ENCODE measurements at regions not wholly inside any gene's neighbourhood (a gene's known extent, or its start where the extent isn't known, plus 50 kb on each side); places are given as distances from the start of the nearest gene placed in this dataset.

DNA sequence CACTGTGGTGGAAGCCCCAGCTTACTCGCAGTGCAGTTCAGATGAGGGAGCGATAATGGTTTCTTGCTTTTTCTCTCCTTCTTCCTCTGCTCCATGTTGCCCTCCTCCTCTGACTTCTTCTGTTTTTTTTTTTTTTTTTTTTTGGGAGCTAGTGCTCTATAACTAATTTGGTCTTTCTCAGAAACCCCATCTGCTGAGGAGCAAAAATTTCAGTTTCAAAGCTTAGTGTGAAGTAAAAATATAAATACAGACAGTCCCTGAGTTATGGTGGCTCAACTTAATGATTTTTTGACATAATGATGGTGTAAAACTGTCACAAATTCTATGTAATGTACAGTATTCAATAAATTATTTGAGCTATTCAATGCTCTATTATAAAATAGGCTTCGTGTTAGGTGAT is 120.7 kb downstream of the TBX19 start:
- Histone ChIP-seq H3K9me2 (replicated peaks; ENCODE audit: insufficient read depth, low read length) (no peaks in the 10 kb centered on the region), H3K4me3 (ENCODE audit: low read length) (no peak overlapping the region), H3K27me3 (replicated peaks; ENCODE audit: insufficient read depth, low read length) (no peaks in the 10 kb centered on the region), H3K4me2 (ENCODE audit: low read depth, low read length) (peak overlapping the region; percentile 21), H2AFZ (ENCODE audit: low read length) (no peak overlapping the region), H3K79me2 (ENCODE audit: low read length) (no peaks in the 10 kb centered on the region), H4K20me1 (ENCODE audit: insufficient read depth, low read length) (no peaks in the 10 kb centered on the region), H3K9me3 (replicated peaks; ENCODE audit: insufficient read depth, low read length) (no peaks in the 10 kb centered on the region), H3K36me3 (replicated peaks; ENCODE audit: insufficient read depth, low read length) (no peaks in the 10 kb centered on the region), H3F3A (ENCODE audit: insufficient read depth, low read length) (no peaks in the 10 kb centered on the region), H3K9ac (ENCODE audit: low read length) (no peak overlapping the region), H3K4me1 (ENCODE audit: low read length) (peaks cover 24% of the 10 kb centered on the region), H3K27ac (ENCODE audit: low read length) (no peak overlapping the region)
- DNase-seq = no peak
- TF ChIP-seq, protein P1, sequence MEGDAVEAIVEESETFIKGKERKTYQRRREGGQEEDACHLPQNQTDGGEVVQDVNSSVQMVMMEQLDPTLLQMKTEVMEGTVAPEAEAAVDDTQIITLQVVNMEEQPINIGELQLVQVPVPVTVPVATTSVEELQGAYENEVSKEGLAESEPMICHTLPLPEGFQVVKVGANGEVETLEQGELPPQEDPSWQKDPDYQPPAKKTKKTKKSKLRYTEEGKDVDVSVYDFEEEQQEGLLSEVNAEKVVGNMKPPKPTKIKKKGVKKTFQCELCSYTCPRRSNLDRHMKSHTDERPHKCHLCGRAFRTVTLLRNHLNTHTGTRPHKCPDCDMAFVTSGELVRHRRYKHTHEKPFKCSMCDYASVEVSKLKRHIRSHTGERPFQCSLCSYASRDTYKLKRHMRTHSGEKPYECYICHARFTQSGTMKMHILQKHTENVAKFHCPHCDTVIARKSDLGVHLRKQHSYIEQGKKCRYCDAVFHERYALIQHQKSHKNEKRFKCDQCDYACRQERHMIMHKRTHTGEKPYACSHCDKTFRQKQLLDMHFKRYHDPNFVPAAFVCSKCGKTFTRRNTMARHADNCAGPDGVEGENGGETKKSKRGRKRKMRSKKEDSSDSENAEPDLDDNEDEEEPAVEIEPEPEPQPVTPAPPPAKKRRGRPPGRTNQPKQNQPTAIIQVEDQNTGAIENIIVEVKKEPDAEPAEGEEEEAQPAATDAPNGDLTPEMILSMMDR (IDR thresholded peaks at IDR 0.05; ENCODE audit: low read length) = no peak
- no peak for TF ChIP-seq EZH2 (optimal IDR thresholded peaks at IDR 0.05; ENCODE audit: low read depth, low read length)
- TF ChIP-seq EZH2phosphoT487 (IDR thresholded peaks at IDR 0.05; ENCODE audit: low read length) = no peak

DNA sequence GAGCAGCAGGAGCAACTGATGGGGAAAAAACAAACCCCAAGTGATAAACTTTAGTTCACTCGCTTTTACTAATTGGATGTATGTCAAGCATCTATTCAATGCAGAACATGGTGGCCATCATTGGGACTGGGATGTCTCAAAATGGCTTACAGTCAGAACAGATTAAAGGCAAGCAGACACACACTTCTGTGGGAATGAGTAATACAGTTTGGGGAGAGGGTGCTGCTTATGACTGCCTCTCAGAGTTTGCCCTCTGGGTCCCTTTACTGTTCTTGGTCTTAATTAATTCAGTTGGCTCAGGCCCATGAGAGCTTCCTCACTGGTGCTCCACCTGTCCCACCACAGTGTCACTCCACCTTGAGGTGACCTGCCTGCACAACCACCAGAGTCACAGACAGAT is 119.5 kb downstream of the TBX19 start:
- no peaks in the 10 kb centered on the region for H3K27me3 ChIP-seq (replicated peaks; ENCODE audit: insufficient read depth, low read length)
- no peaks in the 10 kb centered on the region for H3F3A ChIP-seq (ENCODE audit: insufficient read depth, low read length)
- H2AFZ ChIP-seq (ENCODE audit: low read length) = no peak overlapping the region
- H3K36me3 ChIP-seq (replicated peaks; ENCODE audit: insufficient read depth, low read length) = no peaks in the 10 kb centered on the region
- H3K9me3 ChIP-seq (replicated peaks; ENCODE audit: insufficient read depth, low read length) = no peaks in the 10 kb centered on the region
- no peaks in the 10 kb centered on the region for H3K9me2 ChIP-seq (replicated peaks; ENCODE audit: insufficient read depth, low read length)
- H3K4me1 ChIP-seq (ENCODE audit: low read length) = peaks cover 19% of the 10 kb centered on the region
- DNase-seq = no peak
- H3K4me2 ChIP-seq (ENCODE audit: low read depth, low read length) = no peak overlapping the region
- no peak overlapping the region for H3K9ac ChIP-seq (ENCODE audit: low read length)
- no peak for TF ChIP-seq EZH2phosphoT487 (IDR thresholded peaks at IDR 0.05; ENCODE audit: low read length)
- TF ChIP-seq, protein P1 (IDR thresholded peaks at IDR 0.05; ENCODE audit: low read length) = no peak
- no peak for TF ChIP-seq EZH2 (optimal IDR thresholded peaks at IDR 0.05; ENCODE audit: low read depth, low read length)
- H3K27ac ChIP-seq (ENCODE audit: low read length) = no peak overlapping the region
- no peak overlapping the region for H3K4me3 ChIP-seq (ENCODE audit: low read length)
- H3K79me2 ChIP-seq (ENCODE audit: low read length) = no peaks in the 10 kb centered on the region
- H4K20me1 ChIP-seq (ENCODE audit: insufficient read depth, low read length) = no peaks in the 10 kb centered on the region

DNA sequence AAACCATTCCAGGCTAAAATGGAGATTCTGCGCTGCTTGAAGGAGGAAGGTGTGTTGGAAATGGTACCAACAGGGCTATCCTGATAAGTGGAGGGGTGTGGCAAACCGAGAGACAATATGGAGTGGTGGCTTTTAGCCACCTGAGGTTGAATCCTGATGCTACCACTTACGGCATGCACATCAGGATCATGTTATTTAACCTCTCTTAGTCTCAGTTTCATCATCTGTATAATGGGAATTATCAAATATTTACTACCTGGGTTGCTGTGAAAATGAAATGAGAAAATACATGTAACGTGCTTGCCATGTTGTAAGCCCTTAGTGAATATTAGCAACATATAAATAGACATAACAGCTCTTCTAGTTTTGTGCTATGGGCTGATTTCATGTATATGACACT is 117.1 kb downstream of the TBX19 start:
- Histone ChIP-seq H3K4me2 (ENCODE audit: low read depth, low read length) (no peak overlapping the region), H4K20me1 (ENCODE audit: insufficient read depth, low read length) (no peaks in the 10 kb centered on the region), H3K4me3 (ENCODE audit: low read length) (no peak overlapping the region), H2AFZ (ENCODE audit: low read length) (no peak overlapping the region), H3F3A (ENCODE audit: insufficient read depth, low read length) (no peaks in the 10 kb centered on the region), H3K9ac (ENCODE audit: low read length) (no peak overlapping the region), H3K79me2 (ENCODE audit: low read length) (no peaks in the 10 kb centered on the region), H3K9me2 (replicated peaks; ENCODE audit: insufficient read depth, low read length) (no peaks in the 10 kb centered on the region), H3K4me1 (ENCODE audit: low read length) (peaks cover 19% of the 10 kb centered on the region), H3K36me3 (replicated peaks; ENCODE audit: insufficient read depth, low read length) (no peaks in the 10 kb centered on the region), H3K27me3 (replicated peaks; ENCODE audit: insufficient read depth, low read length) (no peaks in the 10 kb centered on the region), H3K27ac (ENCODE audit: low read length) (no peak overlapping the region), H3K9me3 (replicated peaks; ENCODE audit: insufficient read depth, low read length) (no peaks in the 10 kb centered on the region)
- TF ChIP-seq, protein P1 (IDR thresholded peaks at IDR 0.05; ENCODE audit: low read length) = no peak
- TF ChIP-seq EZH2phosphoT487 (IDR thresholded peaks at IDR 0.05; ENCODE audit: low read length) = no peak
- TF ChIP-seq EZH2 (optimal IDR thresholded peaks at IDR 0.05; ENCODE audit: low read depth, low read length) = no peak
- no peak for DNase-seq
